ENCODE measurements at regions not wholly inside any gene's neighbourhood (a gene's known extent, or its start where the extent isn't known, plus 50 kb on each side); places are given as distances from the start of the nearest gene placed in this dataset.

DNA sequence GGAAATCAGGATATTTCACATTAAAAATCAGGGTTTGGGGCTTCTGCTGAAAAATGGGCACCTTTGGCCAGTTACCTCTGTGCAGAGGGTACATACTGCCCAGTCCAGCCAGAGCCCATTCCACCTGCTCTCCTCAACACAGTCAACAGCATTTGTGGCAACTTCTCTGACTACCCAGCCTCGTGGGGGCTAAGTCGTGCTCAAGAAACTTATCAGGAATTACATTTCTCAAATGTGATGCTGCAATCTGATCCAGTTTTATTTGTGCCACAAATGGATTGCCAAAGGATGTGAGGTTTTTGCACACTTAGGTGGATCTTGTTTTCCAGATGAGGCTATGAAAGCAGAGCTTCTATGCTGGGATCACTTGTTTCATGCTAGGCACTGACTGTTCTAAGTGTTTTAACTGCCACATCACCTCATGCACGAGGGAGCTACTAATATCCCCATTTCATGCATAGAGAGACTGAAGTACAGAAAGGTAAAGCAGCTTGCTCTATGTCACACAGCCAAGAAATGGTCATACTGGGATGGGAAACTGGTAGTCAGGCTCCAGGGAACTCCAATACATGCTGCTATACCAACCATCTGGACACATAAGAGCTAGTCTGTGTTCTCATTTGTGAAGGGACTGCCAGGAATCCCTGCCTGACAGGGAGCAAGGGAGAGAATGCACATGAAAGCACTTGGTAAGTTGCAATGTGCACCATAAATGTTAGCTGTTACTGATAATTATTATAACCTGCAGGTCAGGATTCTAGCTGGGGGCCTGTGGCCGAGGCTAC, 89.0 kb upstream of the HK2 start:
- Histone ChIP-seq H2BK15ac (replicated peaks; ENCODE audit: low read depth) (no peak overlapping the region), H3K4me3 (ENCODE audit: low read length) (no peak overlapping the region), H3K18ac (ENCODE audit: low read length) (no peak overlapping the region), H2AK5ac (ENCODE audit: low read length) (no peak overlapping the region), H3K4ac (ENCODE audit: low read depth, low read length) (no peak overlapping the region), H3K4me1 (ENCODE audit: control insufficient read depth, low read depth, low read length) (peaks cover 7% of the 10 kb centered on the region), H3K27me3 (ENCODE audit: insufficient read depth, low read length, poor library complexity) (no peaks in the 10 kb centered on the region), H4K8ac (ENCODE audit: low read depth, low read length) (no peak overlapping the region), H3K23ac (ENCODE audit: low read length) (no peak overlapping the region), H2BK120ac (ENCODE audit: low read depth, low read length) (no peak overlapping the region), H3K56ac (ENCODE audit: low read length) (no peak overlapping the region), H4K5ac (ENCODE audit: low read length) (no peak overlapping the region), H3K9ac (ENCODE audit: low read length) (no peak overlapping the region), H3K36me3 (ENCODE audit: control insufficient read depth, insufficient read depth, low read length) (no peaks in the 10 kb centered on the region), H3K4me2 (ENCODE audit: low read length) (no peak overlapping the region), H2BK5ac (ENCODE audit: low read length) (no peak overlapping the region), H3K79me2 (ENCODE audit: control insufficient read depth, insufficient read depth, low read length) (no peaks in the 10 kb centered on the region), H3K27ac (ENCODE audit: low read depth, low read length) (no peak overlapping the region), H3K79me1 (ENCODE audit: low read length) (no peaks in the 10 kb centered on the region)
- DNase-seq: no peak
- WGBS (ENCODE audit: extremely low coverage, insufficient coverage, low lambda C conversion rate): no CpG with 5 or more reads among the region's 4 CpGs

DNA sequence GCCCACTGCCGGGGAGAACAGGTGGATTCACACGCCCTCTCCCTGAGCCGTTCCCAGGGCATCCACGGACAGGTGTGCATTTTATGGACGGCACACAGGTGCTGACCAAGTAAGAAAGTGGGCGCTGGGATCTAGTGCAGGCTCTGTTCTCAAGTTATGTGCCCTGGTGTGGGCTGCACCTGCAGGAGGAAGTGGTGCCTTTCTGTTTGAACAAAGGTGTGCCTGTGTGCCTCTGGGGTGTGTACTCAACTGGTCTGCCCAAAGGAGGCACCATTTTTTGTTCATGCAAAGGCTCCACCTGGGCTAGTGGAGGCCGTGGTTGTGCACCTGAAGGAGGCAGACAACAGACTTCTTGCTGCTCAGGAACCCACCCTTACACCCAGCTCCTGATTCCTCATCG, 88.2 kb upstream of the HK2 start:
- Histone ChIP-seq H4K5ac (ENCODE audit: low read length) (no peak overlapping the region), H2BK120ac (ENCODE audit: low read depth, low read length) (no peak overlapping the region), H3K27me3 (ENCODE audit: insufficient read depth, low read length, poor library complexity) (no peaks in the 10 kb centered on the region), H3K4me3 (ENCODE audit: low read length) (no peak overlapping the region), H2BK5ac (ENCODE audit: low read length) (no peak overlapping the region), H3K79me2 (ENCODE audit: control insufficient read depth, insufficient read depth, low read length) (no peaks in the 10 kb centered on the region), H3K23ac (ENCODE audit: low read length) (no peak overlapping the region), H3K4ac (ENCODE audit: low read depth, low read length) (no peak overlapping the region), H3K36me3 (ENCODE audit: control insufficient read depth, insufficient read depth, low read length) (no peaks in the 10 kb centered on the region), H3K27ac (ENCODE audit: low read depth, low read length) (no peak overlapping the region), H2AK5ac (ENCODE audit: low read length) (no peak overlapping the region), H3K4me2 (ENCODE audit: low read length) (no peak overlapping the region), H3K79me1 (ENCODE audit: low read length) (no peaks in the 10 kb centered on the region), H3K9ac (ENCODE audit: low read length) (no peak overlapping the region), H3K4me1 (ENCODE audit: control insufficient read depth, low read depth, low read length) (peaks cover 4% of the 10 kb centered on the region), H2BK15ac (replicated peaks; ENCODE audit: low read depth) (no peak overlapping the region), H3K18ac (ENCODE audit: low read length) (no peak overlapping the region), H3K56ac (ENCODE audit: low read length) (no peak overlapping the region), H4K8ac (ENCODE audit: low read depth, low read length) (no peak overlapping the region)
- no CpG with 5 or more reads among the region's 8 CpGs for WGBS (ENCODE audit: extremely low coverage, insufficient coverage, low lambda C conversion rate)
- DNase-seq: no peak

DNA sequence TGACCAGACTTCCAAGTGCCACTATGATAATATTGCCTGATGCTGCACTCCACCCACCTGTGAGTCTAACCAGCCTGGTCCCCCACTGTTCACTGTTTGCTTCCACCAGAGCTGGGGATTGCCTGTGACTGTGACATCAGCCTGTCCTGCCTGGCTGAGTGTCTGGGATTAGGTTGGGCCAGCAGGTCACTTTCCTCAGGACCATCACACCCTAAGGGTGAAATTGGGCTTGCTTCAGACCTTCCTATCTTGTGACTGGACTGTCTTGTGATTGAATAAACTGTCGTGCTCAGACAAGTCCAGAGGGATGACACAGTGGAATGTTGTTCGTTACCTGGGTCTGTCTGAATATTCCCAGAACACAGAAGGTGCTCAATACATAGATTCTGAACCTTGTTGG, 87.4 kb upstream of the HK2 start:
- H4K8ac ChIP-seq (ENCODE audit: low read depth, low read length): no peak overlapping the region
- H2BK5ac ChIP-seq (ENCODE audit: low read length): no peak overlapping the region
- no peak overlapping the region for H3K4me2 ChIP-seq (ENCODE audit: low read length)
- H3K23ac ChIP-seq (ENCODE audit: low read length): no peak overlapping the region
- no peak overlapping the region for H2AK5ac ChIP-seq (ENCODE audit: low read length)
- H3K4ac ChIP-seq (ENCODE audit: low read depth, low read length): no peak overlapping the region
- H3K9ac ChIP-seq (ENCODE audit: low read length): no peak overlapping the region
- no peak overlapping the region for H3K56ac ChIP-seq (ENCODE audit: low read length)
- H3K36me3 ChIP-seq (ENCODE audit: control insufficient read depth, insufficient read depth, low read length): no peaks in the 10 kb centered on the region
- no peaks in the 10 kb centered on the region for H3K79me2 ChIP-seq (ENCODE audit: control insufficient read depth, insufficient read depth, low read length)
- H2BK120ac ChIP-seq (ENCODE audit: low read depth, low read length): no peak overlapping the region
- H2BK15ac ChIP-seq (replicated peaks; ENCODE audit: low read depth): no peak overlapping the region
- H4K5ac ChIP-seq (ENCODE audit: low read length): no peak overlapping the region
- H3K27ac ChIP-seq (ENCODE audit: low read depth, low read length): no peak overlapping the region
- no peaks in the 10 kb centered on the region for H3K27me3 ChIP-seq (ENCODE audit: insufficient read depth, low read length, poor library complexity)
- no peaks in the 10 kb centered on the region for H3K79me1 ChIP-seq (ENCODE audit: low read length)
- DNase-seq: no peak
- H3K4me1 ChIP-seq (ENCODE audit: control insufficient read depth, low read depth, low read length): no peaks in the 10 kb centered on the region
- H3K4me3 ChIP-seq (ENCODE audit: low read length): no peak overlapping the region
- WGBS (ENCODE audit: extremely low coverage, insufficient coverage, low lambda C conversion rate): no CpG with 5 or more reads among the region's 2 CpGs
- H3K18ac ChIP-seq (ENCODE audit: low read length): no peak overlapping the region

DNA sequence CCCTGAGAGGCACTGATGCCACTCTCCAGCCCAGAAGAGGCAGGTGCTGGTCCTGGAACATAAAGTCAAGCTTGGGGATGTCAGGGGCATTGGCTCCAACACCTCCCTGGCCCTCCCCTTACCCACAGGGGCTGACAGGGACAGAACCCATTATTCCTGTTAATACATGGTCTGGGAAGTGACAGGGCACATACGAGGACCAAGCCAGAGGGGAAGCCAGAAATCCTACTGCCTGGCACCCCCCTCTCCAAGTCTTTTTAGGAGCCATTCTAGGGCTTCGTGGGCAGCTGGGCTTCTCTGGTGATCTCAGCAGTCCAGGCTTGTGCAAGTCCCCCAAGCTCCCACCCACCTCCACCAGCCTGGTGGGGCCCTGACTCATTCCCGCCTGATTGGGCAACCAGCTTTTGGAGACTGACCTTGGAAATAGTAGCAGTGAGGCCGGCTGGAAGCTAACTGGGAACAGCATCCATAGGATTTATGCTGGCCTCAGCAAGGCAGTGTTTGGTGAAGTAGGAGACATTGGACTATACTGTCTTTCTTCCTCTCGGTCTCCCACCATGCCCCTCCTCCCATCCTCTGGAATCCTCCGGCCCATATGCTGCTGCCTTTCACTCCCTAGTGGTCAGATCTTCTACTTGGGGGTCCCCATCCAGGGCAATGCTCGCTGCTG, 86.4 kb upstream of the HK2 start:
- no peak overlapping the region for H3K9ac ChIP-seq (ENCODE audit: low read length)
- H3K79me1 ChIP-seq (ENCODE audit: low read length): no peaks in the 10 kb centered on the region
- no peak for DNase-seq
- H3K4me3 ChIP-seq (ENCODE audit: low read length): no peak overlapping the region
- no peaks in the 10 kb centered on the region for H3K4me1 ChIP-seq (ENCODE audit: control insufficient read depth, low read depth, low read length)
- no peak overlapping the region for H2AK5ac ChIP-seq (ENCODE audit: low read length)
- H3K4me2 ChIP-seq (ENCODE audit: low read length): no peak overlapping the region
- H3K79me2 ChIP-seq (ENCODE audit: control insufficient read depth, insufficient read depth, low read length): no peaks in the 10 kb centered on the region
- H3K23ac ChIP-seq (ENCODE audit: low read length): no peak overlapping the region
- no CpG with 5 or more reads among the region's 7 CpGs for WGBS (ENCODE audit: extremely low coverage, insufficient coverage, low lambda C conversion rate)
- no peak overlapping the region for H2BK120ac ChIP-seq (ENCODE audit: low read depth, low read length)
- no peak overlapping the region for H4K8ac ChIP-seq (ENCODE audit: low read depth, low read length)
- no peaks in the 10 kb centered on the region for H3K27me3 ChIP-seq (ENCODE audit: insufficient read depth, low read length, poor library complexity)
- no peak overlapping the region for H2BK5ac ChIP-seq (ENCODE audit: low read length)
- no peak overlapping the region for H3K18ac ChIP-seq (ENCODE audit: low read length)
- no peak overlapping the region for H3K56ac ChIP-seq (ENCODE audit: low read length)
- no peak overlapping the region for H3K4ac ChIP-seq (ENCODE audit: low read depth, low read length)
- no peak overlapping the region for H3K27ac ChIP-seq (ENCODE audit: low read depth, low read length)
- no peak overlapping the region for H2BK15ac ChIP-seq (replicated peaks; ENCODE audit: low read depth)
- H4K5ac ChIP-seq (ENCODE audit: low read length): no peak overlapping the region
- H3K36me3 ChIP-seq (ENCODE audit: control insufficient read depth, insufficient read depth, low read length): no peaks in the 10 kb centered on the region

DNA sequence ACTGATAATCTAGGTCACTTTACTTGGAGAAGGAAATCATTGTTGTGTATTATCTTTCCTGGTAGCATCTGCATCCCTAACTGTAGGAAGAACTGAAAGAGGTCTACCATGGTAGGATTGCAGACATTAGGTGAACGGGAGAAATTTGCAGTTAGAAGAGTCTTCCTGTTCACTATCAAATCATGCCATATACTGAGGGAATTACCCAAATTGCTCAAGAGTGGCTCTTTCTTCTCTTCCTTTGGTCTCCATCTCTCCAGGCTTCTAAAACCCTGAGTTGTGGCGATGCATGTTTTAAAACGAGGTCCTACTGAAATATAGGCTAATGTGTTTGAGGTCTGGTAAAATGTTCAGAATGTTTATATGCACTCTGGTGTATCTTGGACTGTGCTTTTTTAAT, 85.3 kb upstream of the HK2 start:
- Histone ChIP-seq H3K27me3 (ENCODE audit: insufficient read depth, low read length, poor library complexity) (no peaks in the 10 kb centered on the region), H3K4me3 (ENCODE audit: low read length) (no peak overlapping the region), H2AK5ac (ENCODE audit: low read length) (no peak overlapping the region), H3K79me1 (ENCODE audit: low read length) (no peaks in the 10 kb centered on the region), H4K5ac (ENCODE audit: low read length) (no peak overlapping the region), H3K9ac (ENCODE audit: low read length) (no peak overlapping the region), H4K8ac (ENCODE audit: low read depth, low read length) (no peak overlapping the region), H3K4me1 (ENCODE audit: control insufficient read depth, low read depth, low read length) (no peaks in the 10 kb centered on the region), H2BK15ac (replicated peaks; ENCODE audit: low read depth) (no peak overlapping the region), H2BK5ac (ENCODE audit: low read length) (no peak overlapping the region), H3K27ac (ENCODE audit: low read depth, low read length) (no peak overlapping the region), H3K4me2 (ENCODE audit: low read length) (no peak overlapping the region), H3K56ac (ENCODE audit: low read length) (no peak overlapping the region), H3K79me2 (ENCODE audit: control insufficient read depth, insufficient read depth, low read length) (no peaks in the 10 kb centered on the region), H3K36me3 (ENCODE audit: control insufficient read depth, insufficient read depth, low read length) (no peaks in the 10 kb centered on the region), H3K18ac (ENCODE audit: low read length) (no peak overlapping the region), H2BK120ac (ENCODE audit: low read depth, low read length) (no peak overlapping the region), H3K4ac (ENCODE audit: low read depth, low read length) (no peak overlapping the region), H3K23ac (ENCODE audit: low read length) (no peak overlapping the region)
- WGBS (ENCODE audit: extremely low coverage, insufficient coverage, low lambda C conversion rate): no CpG with 5 or more reads among the region's 3 CpGs
- DNase-seq: no peak
